ENCODE measurements at regions not wholly inside any gene's neighbourhood (a gene's known extent, or its start where the extent isn't known, plus 50 kb on each side); places are given as distances from the start of the nearest gene placed in this dataset.

DNA sequence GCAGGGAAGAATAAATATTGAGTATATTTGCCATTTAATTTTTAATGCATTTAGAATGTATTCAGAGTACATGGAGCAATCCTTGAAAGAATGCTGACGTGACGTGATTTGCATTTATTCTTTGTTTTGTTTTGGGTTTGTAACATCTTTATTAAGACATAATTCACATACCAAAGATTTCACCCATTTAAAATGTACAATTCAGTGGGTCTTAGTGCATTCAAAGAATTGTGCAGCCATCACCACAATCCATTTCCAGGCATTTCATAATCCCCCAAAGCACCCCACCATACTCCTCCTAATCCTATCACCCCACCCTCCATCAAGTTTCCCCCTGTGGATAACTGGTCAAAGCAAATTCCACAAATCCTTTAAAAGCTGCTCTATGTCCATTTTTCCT lies 87.4 kb downstream of the FAM9B start:
- H3K27me3 ChIP-seq (ENCODE audit: control insufficient read depth, insufficient read depth, low read length), result peaks cover 2% of the 10 kb centered on the region
- ChIA-PET CTCF (no interaction called here), POLR2A (no interaction called here)
- H3K4me3 ChIP-seq (ENCODE audit: low read depth, low read length), result no peak overlapping the region
- DNase-seq (ENCODE audit: low read depth, low spot score), result no peak
- no peak overlapping the region for H3K27ac ChIP-seq (ENCODE audit: low read depth, low read length)
- no peaks in the 10 kb centered on the region for H3K9me3 ChIP-seq (ENCODE audit: control insufficient read depth, insufficient read depth, low read length)
- TF ChIP-seq, protein P1, sequence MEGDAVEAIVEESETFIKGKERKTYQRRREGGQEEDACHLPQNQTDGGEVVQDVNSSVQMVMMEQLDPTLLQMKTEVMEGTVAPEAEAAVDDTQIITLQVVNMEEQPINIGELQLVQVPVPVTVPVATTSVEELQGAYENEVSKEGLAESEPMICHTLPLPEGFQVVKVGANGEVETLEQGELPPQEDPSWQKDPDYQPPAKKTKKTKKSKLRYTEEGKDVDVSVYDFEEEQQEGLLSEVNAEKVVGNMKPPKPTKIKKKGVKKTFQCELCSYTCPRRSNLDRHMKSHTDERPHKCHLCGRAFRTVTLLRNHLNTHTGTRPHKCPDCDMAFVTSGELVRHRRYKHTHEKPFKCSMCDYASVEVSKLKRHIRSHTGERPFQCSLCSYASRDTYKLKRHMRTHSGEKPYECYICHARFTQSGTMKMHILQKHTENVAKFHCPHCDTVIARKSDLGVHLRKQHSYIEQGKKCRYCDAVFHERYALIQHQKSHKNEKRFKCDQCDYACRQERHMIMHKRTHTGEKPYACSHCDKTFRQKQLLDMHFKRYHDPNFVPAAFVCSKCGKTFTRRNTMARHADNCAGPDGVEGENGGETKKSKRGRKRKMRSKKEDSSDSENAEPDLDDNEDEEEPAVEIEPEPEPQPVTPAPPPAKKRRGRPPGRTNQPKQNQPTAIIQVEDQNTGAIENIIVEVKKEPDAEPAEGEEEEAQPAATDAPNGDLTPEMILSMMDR (IDR thresholded peaks at IDR 0.05; ENCODE audit: low read depth, low read length), result no peak

DNA sequence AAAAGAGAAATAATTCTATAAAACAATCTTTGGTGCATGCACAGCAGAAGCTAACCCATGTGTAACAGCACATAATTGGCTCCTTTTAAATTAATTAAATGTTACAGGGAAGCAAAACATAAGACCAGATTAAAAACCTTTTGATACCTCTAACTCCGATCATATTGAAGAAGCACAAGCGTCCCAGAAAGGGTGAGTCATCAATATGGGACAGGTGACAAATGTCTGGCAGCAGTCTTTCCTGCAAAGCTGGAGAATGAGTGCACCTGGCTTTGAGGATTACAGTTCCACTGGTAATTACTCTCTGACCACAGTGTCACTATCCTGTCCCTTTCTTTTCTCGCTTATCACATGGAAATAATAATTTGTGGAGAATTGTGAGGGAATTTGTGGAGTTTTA lies 94.6 kb downstream of the FAM9B start:
- TF ChIP-seq, protein P1 (IDR thresholded peaks at IDR 0.05; ENCODE audit: low read depth, low read length), result no peak
- POLR2A ChIA-PET, result no interaction called here
- Histone ChIP-seq H3K4me3 (ENCODE audit: low read depth, low read length) (no peak overlapping the region), H3K9me3 (ENCODE audit: control insufficient read depth, insufficient read depth, low read length) (no peaks in the 10 kb centered on the region), H3K27me3 (ENCODE audit: control insufficient read depth, insufficient read depth, low read length) (no peaks in the 10 kb centered on the region), H3K27ac (ENCODE audit: low read depth, low read length) (no peak overlapping the region)
- CTCF ChIA-PET, result no interaction called here
- DNase-seq (ENCODE audit: low read depth, low spot score), result no peak

DNA sequence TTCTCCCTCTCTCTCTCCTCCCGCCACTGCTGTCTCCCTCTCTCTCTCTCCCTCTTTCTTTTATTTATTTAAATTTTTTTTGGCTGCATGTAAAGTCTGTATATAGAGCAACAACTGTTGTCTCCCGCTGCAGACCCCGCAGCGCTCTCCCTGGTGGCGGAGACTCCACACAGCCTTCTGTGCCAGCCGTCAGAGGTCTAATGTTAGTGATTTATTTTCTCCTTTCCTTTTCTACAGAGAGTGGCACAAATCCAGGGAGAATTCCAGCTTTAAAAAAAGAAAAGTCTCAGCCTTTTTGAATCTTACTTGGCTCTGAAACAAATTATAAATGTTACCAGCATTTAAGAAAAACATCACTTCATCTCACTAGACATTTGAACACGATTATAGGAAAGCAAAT lies 106.2 kb downstream of the FAM9B start:
- CTCF ChIA-PET, result no interaction called here
- POLR2A ChIA-PET, result no interaction called here
- H3K9me3 ChIP-seq (ENCODE audit: control insufficient read depth, insufficient read depth, low read length), result no peaks in the 10 kb centered on the region
- peaks cover 3% of the 10 kb centered on the region for H3K27me3 ChIP-seq (ENCODE audit: control insufficient read depth, insufficient read depth, low read length)
- TF ChIP-seq, protein P1 (IDR thresholded peaks at IDR 0.05; ENCODE audit: low read depth, low read length), result 0 out of 2 replicates have a peak, but pooled peaks have one; percentile 11
- H3K27ac ChIP-seq (ENCODE audit: low read depth, low read length), result no peak overlapping the region
- no peak for DNase-seq (ENCODE audit: low read depth, low spot score)
- H3K4me3 ChIP-seq (ENCODE audit: low read depth, low read length), result no peak overlapping the region

DNA sequence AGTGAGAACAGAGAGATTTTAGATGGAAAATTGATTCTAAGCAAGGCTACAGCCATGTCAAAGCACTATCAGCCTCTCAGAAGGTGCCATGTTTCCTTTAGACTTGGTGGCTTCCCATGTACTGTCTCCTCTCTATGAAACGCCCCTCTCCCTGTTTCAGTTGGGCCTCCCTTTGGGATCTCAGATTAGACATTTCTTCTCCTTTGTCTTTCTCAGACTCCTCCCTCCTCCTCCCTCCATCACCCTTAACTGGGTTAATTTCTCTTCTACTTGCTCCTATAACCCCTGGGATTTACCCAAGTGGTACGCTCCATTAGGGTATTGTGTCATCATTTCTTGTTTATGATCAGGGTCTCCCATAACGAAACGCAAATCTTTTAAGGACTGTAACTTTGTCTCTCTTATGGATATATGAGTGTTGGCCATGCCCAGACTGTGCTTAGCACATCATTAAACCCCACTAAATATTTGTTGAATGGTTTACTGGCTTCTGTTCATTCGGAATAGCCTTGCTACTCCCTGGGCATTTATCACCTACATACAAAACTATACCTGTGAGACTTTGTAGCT lies 106.8 kb downstream of the FAM9B start:
- Histone ChIP-seq H3K9me3 (ENCODE audit: control insufficient read depth, insufficient read depth, low read length) (no peaks in the 10 kb centered on the region), H3K4me3 (ENCODE audit: low read depth, low read length) (no peak overlapping the region), H3K27ac (ENCODE audit: low read depth, low read length) (no peak overlapping the region), H3K27me3 (ENCODE audit: control insufficient read depth, insufficient read depth, low read length) (peaks cover 3% of the 10 kb centered on the region)
- DNase-seq (ENCODE audit: low read depth, low spot score), result no peak
- POLR2A ChIA-PET, result no interaction called here
- CTCF ChIA-PET, result no interaction called here
- TF ChIP-seq, protein P1 (IDR thresholded peaks at IDR 0.05; ENCODE audit: low read depth, low read length), result no peak

DNA sequence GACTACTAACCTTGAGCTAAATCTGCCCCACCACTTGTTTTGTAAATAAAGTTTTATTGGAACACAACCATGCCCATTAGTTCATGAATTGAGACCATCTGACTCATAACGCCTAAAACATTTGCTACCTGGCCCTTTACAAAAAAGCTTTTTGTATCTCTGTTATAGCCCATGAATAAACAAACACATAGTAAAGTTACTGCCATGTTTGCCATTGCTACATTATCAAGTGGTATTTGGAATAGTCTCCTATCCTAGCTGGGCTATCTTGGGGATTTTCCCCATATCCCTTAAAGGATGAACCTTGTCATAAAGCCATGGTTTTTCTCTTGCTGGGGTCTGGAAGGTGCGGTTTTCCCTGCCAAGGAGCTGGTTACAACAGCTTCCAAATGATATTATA lies 112.3 kb downstream of the FAM9B start:
- no peak for DNase-seq (ENCODE audit: low read depth, low spot score)
- no peaks in the 10 kb centered on the region for H3K9me3 ChIP-seq (ENCODE audit: control insufficient read depth, insufficient read depth, low read length)
- no peak overlapping the region for H3K27ac ChIP-seq (ENCODE audit: low read depth, low read length)
- no peak overlapping the region for H3K4me3 ChIP-seq (ENCODE audit: low read depth, low read length)
- ChIA-PET POLR2A (no interaction called here), CTCF (no interaction called here)
- TF ChIP-seq, protein P1 (IDR thresholded peaks at IDR 0.05; ENCODE audit: low read depth, low read length), result no peak
- H3K27me3 ChIP-seq (ENCODE audit: control insufficient read depth, insufficient read depth, low read length), result no peaks in the 10 kb centered on the region

Data from AG04450 (cell line).